ENCODE measurements at regions not wholly inside any gene's neighbourhood (a gene's known extent, or its start where the extent isn't known, plus 50 kb on each side); places are given as distances from the start of the nearest gene placed in this dataset.

DNA sequence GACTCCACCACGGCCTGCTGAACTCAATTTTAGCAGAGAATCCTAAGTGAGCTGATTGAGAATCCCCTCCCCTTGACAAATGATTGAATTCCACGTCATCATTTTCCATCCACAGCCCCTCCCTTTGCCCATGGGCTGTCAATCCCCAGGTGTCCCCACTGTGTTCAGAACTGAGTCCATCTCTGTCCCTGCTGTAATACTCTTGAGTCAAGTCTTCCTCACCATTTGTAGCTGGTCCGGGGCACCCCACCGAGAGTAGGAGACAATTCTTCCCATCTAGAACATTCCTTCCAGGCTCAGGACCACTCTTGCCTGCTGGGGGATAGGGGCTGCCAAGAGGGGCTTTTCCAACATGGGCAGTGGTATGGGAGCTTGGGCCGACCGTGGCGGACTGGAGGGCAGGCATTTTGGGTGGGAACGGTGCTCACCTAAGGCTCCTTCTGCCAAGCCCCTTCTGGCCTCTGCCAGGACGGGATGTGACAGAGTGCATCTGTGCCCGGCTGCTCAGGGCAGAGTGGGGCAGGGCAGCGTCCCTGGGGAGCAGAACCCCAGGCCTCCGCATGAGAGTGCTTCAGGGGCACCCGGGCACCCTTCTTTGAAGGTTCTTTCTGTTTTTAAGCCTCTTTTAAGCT, 218.1 kb upstream of the RTL1 start:
- Mint-ChIP-seq H3K4me3 (no peak overlapping the region), H3K36me3 (ENCODE audit: low read depth) (no peaks in the 10 kb centered on the region), H3K27ac (no peak overlapping the region), H3K4me1 (peaks cover 9% of the 10 kb centered on the region), H3K27me3 (peaks cover 5% of the 10 kb centered on the region), H3K9me3 (no peaks in the 10 kb centered on the region)
- DNase-seq, result no peak
- ChIA-PET CTCF (no interaction called here), POLR2A (no interaction called here)

GRCh38 chr14:101122237-101123141, 219.0 kb upstream of the RTL1 start:
- no peak overlapping the region for H3K27ac Mint-ChIP-seq

GRCh38 chr14:101123618-101124510, 220.3 kb upstream of the RTL1 start:
- H3K4me3 Mint-ChIP-seq, result no peak overlapping the region
- ChIA-PET POLR2A (no interaction called here), CTCF (no interaction called here)
- H3K9me3 Mint-ChIP-seq, result no peaks in the 10 kb centered on the region
- peaks cover 5% of the 10 kb centered on the region for H3K27me3 Mint-ChIP-seq
- H3K4me1 Mint-ChIP-seq, result peaks cover 9% of the 10 kb centered on the region
- H3K36me3 Mint-ChIP-seq (ENCODE audit: low read depth), result no peaks in the 10 kb centered on the region
- no peak for DNase-seq
- no peak overlapping the region for H3K27ac Mint-ChIP-seq

More at GRCh38 chr14:101122237-101123141, 219.0 kb upstream of the RTL1 start:
- DNase-seq, result no peak
- CTCF ChIA-PET, result no interaction called here
- peaks cover 5% of the 10 kb centered on the region for H3K27me3 Mint-ChIP-seq
- no peaks in the 10 kb centered on the region for H3K36me3 Mint-ChIP-seq (ENCODE audit: low read depth)
- no peaks in the 10 kb centered on the region for H3K9me3 Mint-ChIP-seq
- POLR2A ChIA-PET, result no interaction called here
- H3K4me1 Mint-ChIP-seq, result peaks cover 9% of the 10 kb centered on the region
- no peak overlapping the region for H3K4me3 Mint-ChIP-seq

DNA sequence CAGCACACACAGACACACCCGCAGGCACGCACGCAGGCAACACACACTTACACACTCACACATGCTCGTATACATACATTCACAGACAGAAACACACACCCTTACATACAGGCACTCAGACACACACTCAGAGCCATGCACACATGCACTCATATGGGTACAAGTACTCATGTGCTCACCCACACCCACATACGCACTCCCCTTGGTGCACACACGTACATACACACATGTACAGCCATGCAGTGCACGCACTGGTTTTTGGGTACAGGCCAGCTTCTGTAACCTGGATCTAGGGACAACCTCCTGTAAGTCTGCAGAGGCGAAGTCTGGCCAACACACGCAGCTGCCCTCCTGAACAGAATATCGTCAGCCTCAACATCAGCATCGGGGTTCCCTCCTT, 221.3 kb upstream of the RTL1 start:
- no peak overlapping the region for H3K4me3 Mint-ChIP-seq
- no peaks in the 10 kb centered on the region for H3K27me3 Mint-ChIP-seq
- ChIA-PET POLR2A (no interaction called here), CTCF (no interaction called here)
- no peaks in the 10 kb centered on the region for H3K9me3 Mint-ChIP-seq
- peak; percentile 9 for DNase-seq
- H3K27ac Mint-ChIP-seq, result no peak overlapping the region
- peaks cover 9% of the 10 kb centered on the region for H3K4me1 Mint-ChIP-seq
- no peaks in the 10 kb centered on the region for H3K36me3 Mint-ChIP-seq (ENCODE audit: low read depth)

DNA sequence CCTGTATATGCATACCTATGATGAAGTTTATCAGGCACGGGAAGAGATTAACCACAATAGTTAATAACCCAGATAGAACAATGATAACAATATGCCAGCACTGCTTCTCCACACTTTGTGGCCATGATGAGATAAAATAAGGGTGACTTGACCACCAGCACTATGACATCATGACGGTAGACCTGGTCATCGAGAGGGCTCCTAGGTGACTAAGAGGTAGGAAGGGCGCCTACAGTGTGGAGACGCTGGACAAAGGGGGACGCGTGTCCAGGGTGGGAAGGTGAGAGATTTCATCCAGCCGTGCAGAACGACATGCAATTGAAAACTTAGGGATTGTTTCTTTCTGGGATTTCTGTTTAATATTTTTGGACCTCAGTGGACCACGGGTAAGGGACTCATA, 221.8 kb upstream of the RTL1 start:
- ChIA-PET CTCF (no interaction called here), POLR2A (no interaction called here)
- no peak for DNase-seq
- H3K9me3 Mint-ChIP-seq, result no peaks in the 10 kb centered on the region
- H3K4me1 Mint-ChIP-seq, result peaks cover 6% of the 10 kb centered on the region
- H3K27ac Mint-ChIP-seq, result no peak overlapping the region
- no peaks in the 10 kb centered on the region for H3K27me3 Mint-ChIP-seq
- no peaks in the 10 kb centered on the region for H3K36me3 Mint-ChIP-seq (ENCODE audit: low read depth)
- no peak overlapping the region for H3K4me3 Mint-ChIP-seq

GRCh38 chr14:101125719-101126651, 222.5 kb upstream of the RTL1 start:
- no peak for DNase-seq
- ChIA-PET POLR2A (no interaction called here), CTCF (no interaction called here)
- no peaks in the 10 kb centered on the region for H3K9me3 Mint-ChIP-seq
- H3K4me3 Mint-ChIP-seq, result no peak overlapping the region
- H3K36me3 Mint-ChIP-seq (ENCODE audit: low read depth), result no peaks in the 10 kb centered on the region
- peaks cover under 1% of the 10 kb centered on the region for H3K4me1 Mint-ChIP-seq
- no peak overlapping the region for H3K27ac Mint-ChIP-seq
- no peaks in the 10 kb centered on the region for H3K27me3 Mint-ChIP-seq

GRCh38 chr14:101126731-101127130, 223.2 kb upstream of the RTL1 start:
- no peaks in the 10 kb centered on the region for H3K27me3 Mint-ChIP-seq
- ChIA-PET CTCF (no interaction called here), POLR2A (no interaction called here)
- no peak for DNase-seq
- no peaks in the 10 kb centered on the region for H3K9me3 Mint-ChIP-seq
- H3K4me1 Mint-ChIP-seq, result no peaks in the 10 kb centered on the region
- no peak overlapping the region for H3K4me3 Mint-ChIP-seq
- H3K27ac Mint-ChIP-seq, result no peak overlapping the region
- H3K36me3 Mint-ChIP-seq (ENCODE audit: low read depth), result no peaks in the 10 kb centered on the region

DNA sequence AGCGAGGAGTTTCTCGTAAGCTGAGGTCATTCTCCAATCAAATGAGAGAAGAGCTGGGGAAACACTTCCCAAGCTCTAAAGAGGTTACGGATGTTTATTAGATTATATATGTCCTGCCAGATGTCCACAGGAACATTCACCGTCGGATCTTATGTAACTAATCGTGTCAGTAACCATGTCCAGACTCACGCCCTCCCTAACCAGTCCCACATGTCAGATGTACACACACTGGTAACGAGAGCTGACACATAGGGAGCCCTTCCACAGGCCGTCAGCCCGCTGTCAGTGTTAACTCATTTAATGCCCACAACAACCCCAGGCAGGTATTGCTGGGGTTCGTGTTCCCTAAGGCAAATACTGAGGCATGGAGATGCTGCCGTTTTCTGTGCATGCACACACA, 223.7 kb upstream of the RTL1 start:
- H3K27ac Mint-ChIP-seq, result no peak overlapping the region
- no peaks in the 10 kb centered on the region for H3K36me3 Mint-ChIP-seq (ENCODE audit: low read depth)
- no peak overlapping the region for H3K4me3 Mint-ChIP-seq
- no peaks in the 10 kb centered on the region for H3K4me1 Mint-ChIP-seq
- H3K9me3 Mint-ChIP-seq, result no peaks in the 10 kb centered on the region
- H3K27me3 Mint-ChIP-seq, result no peaks in the 10 kb centered on the region
- ChIA-PET POLR2A (no interaction called here), CTCF (no interaction called here)
- no peak for DNase-seq

- POLR2A ChIA-PET, result no interaction called here
- Mint-ChIP-seq H3K36me3 (ENCODE audit: low read depth) (no peaks in the 10 kb centered on the region), H3K4me3 (no peak overlapping the region), H3K27me3 (no peaks in the 10 kb centered on the region), H3K9me3 (no peaks in the 10 kb centered on the region), H3K27ac (no peak overlapping the region), H3K4me1 (no peaks in the 10 kb centered on the region)
- no peak for DNase-seq
- CTCF ChIA-PET, result no interaction called here
Measured at GRCh38 chr14:101128478-101129321, 225.2 kb upstream of the RTL1 start.

DNA sequence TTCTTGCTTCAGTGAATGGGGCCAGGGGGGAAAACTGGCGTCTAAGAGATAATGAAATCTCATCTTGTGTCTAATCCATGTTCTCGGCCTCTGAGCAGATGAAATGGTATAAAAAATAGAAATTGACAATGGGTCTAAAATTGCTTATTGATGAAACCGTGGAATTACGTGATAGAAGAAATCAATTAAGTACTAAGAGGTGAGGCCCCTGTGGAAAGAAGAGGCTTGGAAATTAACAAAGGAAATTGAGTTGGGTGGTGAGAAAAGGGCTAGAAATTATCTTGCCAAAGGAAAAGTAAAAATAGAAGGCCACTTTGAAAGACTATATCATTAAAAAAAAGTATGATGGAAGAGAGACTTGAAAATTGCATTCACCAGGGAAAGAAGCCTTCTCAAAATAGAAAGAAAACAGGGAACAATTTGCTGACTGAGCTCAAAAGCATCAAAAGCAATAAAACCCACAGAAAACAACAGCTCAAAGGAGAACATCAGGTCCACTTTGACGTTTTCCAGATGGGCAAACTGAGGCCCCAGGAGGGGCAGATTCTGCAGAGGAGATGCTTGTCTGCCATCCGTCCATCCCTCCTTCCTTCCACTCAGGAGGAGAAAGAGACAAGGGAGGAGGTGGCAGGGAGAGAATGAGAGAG, 226.1 kb upstream of the RTL1 start:
- H3K9me3 Mint-ChIP-seq, result no peaks in the 10 kb centered on the region
- CTCF ChIA-PET, result no interaction called here
- no peak overlapping the region for H3K27ac Mint-ChIP-seq
- no peak overlapping the region for H3K4me3 Mint-ChIP-seq
- DNase-seq, result no peak
- H3K27me3 Mint-ChIP-seq, result peaks cover 3% of the 10 kb centered on the region
- no peaks in the 10 kb centered on the region for H3K36me3 Mint-ChIP-seq (ENCODE audit: low read depth)
- POLR2A ChIA-PET, result no interaction called here
- H3K4me1 Mint-ChIP-seq, result peaks cover 3% of the 10 kb centered on the region

DNA sequence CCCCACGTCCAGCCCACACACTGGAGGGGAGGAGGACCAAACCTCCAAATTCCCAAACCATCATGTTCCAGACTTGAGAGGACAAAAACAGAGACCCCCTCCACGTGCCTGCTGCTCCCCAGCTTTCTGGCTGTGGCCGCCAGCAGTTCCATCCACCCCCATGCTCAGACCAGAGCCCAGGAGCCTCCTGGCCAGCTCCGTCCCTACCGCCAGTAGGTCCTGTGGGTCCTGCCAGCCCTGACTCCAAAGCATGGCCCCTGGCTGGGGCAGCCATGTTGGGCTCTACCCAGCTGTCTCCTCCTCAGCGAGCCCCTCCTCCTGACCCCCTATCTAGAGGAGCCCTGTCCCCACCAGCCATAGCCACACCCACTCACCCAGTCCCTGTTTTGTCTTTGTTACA, 227.3 kb upstream of the RTL1 start:
- no peak for DNase-seq
- ChIA-PET CTCF (no interaction called here), POLR2A (no interaction called here)
- peaks cover 4% of the 10 kb centered on the region for H3K27me3 Mint-ChIP-seq
- no peak overlapping the region for H3K4me3 Mint-ChIP-seq
- H3K9me3 Mint-ChIP-seq, result no peaks in the 10 kb centered on the region
- H3K27ac Mint-ChIP-seq, result no peak overlapping the region
- H3K4me1 Mint-ChIP-seq, result peaks cover 4% of the 10 kb centered on the region
- H3K36me3 Mint-ChIP-seq (ENCODE audit: low read depth), result no peaks in the 10 kb centered on the region

GRCh38 chr14:101131451-101131916, 228.0 kb upstream of the RTL1 start:
- ChIA-PET CTCF (no interaction called here), POLR2A (no interaction called here)
- Mint-ChIP-seq H3K9me3 (no peaks in the 10 kb centered on the region), H3K36me3 (ENCODE audit: low read depth) (no peaks in the 10 kb centered on the region), H3K27me3 (peaks cover 4% of the 10 kb centered on the region), H3K4me1 (peaks cover 4% of the 10 kb centered on the region), H3K27ac (no peak overlapping the region), H3K4me3 (no peak overlapping the region)
- DNase-seq, result no peak

All from activated CD4-positive, alpha-beta memory T cell treated with anti-CD3 and anti-CD28 coated beads, Interleukin-2, amount 10 ng/mL, durations not matched to agents 7 days and 5 days (primary cell).